Iris pigment epithelial cell (primary cell): ENCODE measurements at regions not wholly inside any gene's neighbourhood (a gene's known extent, or its start where the extent isn't known, plus 50 kb on each side); places are given as distances from the start of the nearest gene placed in this dataset.
"Not testable (repeated sequence)": the region's sequence is repeated elsewhere in the genome, so short reads cannot be mapped to it uniquely, and the experiment has no call there.

Experiments used
- DNase-seq: peaks from one replicate; pipeline ENCODE4 v3.0.0-alpha.2; 2011; ENCODE audit warnings: low read depth

DNA sequence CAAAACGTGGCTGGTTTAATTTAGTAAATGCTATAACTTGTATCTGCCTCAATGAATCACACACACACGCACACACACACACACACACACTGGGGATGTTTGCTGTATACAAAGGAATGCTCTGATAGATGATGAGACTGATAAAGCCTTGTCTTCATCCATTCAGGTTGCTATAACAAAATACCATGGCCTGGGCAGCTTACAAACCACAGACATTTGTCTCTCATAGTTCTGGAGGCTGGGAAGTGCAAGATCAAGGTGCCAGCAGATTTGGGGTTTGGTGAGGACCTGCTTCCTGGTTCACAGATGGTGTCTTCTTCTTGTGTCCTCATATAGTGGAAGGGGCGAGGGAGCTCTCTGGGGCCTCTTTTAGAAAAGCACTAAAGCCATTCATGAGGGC lies 149.5 kb upstream of the HDAC4 start:
- DNase-seq, result peak; percentile 7

GRCh38 chr2:239549711-239550255 lies 149.0 kb upstream of the HDAC4 start:
- DNase-seq, result no peak

GRCh38 chr2:239548965-239549595 lies 148.3 kb upstream of the HDAC4 start:
- DNase-seq, result no peak

- no peak for DNase-seq
These were observed 147.6 kb upstream of the HDAC4 start for GRCh38 chr2:239548451-239548871.

- not testable (repeated sequence) for DNase-seq
These were observed 146.3 kb upstream of the HDAC4 start for GRCh38 chr2:239547140-239547539.

DNA sequence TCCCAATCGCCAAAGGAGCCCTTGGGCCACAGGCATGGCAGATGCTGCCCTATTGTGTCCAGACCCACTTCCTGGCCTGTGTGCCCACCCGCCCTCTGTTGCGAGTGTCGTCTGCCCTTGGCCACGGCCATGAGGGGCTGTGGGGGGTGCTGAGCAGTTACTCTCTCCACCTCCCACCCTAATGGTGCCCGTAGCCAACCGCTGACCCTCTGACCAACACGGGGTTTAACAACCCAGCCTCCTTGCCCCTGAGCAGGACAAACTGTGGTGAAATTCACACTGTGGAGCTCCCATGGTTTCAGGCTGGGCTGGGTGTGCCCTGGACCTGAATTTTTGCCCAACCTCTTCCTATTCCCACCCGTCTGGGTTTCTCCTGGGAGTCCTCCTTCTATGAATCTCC lies 145.7 kb upstream of the HDAC4 start:
- no peak for DNase-seq

GRCh38 chr2:239545741-239546392 lies 145.0 kb upstream of the HDAC4 start:
- no peak for DNase-seq

DNA sequence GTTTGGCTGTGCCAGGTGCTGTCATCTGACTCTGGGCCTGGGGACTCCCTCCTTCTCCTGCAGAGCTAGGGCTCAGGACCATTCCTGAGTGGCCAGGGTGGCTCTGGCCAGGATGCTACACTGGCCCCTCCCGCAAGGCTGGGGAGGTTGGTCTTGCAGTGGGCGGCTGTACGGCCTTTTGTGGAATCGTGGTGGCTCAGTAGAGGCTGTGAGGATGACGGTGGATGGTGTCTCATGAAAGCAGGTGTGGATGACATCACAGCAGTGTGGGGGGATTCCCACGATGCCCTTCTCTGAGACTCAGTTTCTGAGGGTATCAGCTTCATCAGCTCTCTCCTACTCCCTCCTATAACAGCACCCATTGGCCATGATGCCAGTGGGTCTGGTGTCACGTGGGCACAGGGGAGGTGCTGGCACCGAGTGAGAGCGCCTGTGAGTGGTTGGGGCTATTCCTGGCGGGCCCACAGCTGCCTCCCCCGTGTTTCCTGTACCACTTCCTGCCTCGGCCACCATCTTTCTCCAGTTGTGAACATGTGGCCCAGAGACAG lies 144.2 kb upstream of the HDAC4 start:
- no peak for DNase-seq

DNA sequence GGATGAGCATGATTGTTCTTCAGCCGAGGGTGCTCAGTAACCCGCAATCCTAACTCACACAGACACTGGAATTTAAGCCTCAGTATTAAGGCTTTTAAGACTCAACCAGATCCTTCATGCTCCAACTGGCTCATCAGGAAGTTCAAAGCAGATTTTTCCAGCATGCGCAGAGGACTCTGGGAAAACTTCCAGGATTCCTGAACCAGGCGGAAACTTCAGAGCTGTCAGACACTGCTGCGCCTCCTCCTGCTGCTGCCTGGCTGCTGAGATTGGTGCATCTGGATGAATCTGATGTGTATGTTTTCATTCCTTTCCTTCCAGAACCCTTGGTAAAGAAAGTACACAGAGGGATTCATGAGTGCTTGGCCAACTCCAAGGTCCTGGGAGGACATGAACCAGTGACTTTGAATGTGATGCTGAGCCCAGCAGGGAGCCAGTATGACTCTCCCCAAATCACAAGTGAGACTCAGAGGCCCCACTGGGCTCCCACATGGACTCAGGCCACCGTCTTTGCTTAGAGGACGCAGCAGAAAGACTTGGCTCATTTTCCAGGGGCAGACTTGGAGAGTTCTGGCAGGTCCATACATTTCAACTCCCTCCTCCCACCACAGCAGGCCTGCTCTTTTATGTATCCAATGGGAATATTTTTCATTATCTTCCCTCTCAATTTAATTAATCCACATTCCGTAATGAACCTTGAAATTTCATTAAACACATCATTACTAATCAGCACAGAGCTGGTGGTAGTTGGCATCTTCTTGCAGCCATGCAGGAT lies 143.5 kb upstream of the HDAC4 start:
- DNase-seq, result peak; percentile 3

DNA sequence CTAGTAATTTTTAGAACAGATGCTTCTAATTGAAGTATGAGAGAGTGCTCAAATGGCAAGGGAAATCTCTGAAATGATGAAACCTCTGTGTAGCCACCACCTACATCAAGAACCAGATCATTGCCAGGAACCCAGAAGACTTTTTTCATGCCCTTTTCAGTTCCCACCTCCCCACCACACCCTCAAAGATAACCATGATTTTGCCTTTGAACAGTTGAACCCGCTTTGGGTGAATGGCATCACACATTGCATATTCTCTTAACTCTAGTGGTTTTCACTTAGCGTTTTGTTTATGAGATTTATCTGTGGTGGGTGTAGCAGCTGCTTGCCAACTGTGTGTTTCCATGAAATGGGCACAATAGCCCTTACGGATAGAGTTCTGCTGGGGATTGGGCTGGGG lies 142.9 kb upstream of the HDAC4 start:
- DNase-seq, result no peak

- DNase-seq, result no peak
These were observed 139.4 kb upstream of the HDAC4 start for GRCh38 chr2:239540174-239540573.

DNA sequence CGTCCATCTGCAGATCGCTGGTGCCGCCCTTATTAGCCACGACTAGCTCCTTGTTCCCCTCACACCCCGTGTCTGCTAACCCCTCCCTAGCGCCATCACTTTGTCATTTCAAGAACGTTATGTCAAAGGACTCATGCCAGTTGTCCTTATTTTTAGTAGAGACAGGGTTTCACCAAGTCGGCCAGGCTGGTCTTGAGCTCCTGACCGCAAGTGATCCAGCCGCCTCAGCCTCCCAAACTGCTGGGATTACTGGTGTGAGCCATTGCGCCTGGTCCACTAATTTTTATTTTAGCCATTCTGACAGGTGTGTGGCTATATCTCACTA lies 138.9 kb upstream of the HDAC4 start:
- no peak for DNase-seq

DNA sequence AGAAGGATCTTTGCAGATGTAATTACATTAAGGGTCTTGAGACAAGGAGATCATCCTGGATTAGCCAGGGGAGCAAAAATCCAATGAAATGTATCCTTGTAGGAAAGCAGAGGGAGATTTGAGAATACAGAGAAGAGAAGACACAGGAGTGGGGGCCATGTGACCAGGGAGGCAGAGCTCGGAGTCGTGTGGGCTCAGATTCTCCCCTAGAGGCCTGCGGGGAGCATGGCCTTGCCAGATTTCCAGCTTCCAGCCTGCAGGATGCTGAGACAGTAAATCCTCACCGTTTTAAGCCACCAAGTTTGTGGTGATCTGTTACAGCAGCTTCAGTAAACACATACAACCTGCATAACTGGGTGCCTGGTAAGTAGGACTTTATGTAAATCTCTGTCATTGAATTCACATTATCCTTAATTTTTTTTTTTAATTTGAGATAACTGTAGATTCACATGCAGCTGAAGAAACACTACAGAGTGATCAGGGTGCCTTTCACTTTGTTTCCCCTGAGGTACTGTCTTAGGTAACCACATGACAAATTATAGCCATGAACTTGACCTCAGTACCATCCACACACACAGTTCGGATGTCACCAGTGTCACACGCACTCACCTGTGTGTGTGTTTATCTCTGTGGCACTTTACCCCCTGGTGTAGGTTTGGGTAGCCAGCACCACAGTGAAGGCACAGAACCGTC lies 138.4 kb upstream of the HDAC4 start:
- DNase-seq, result no peak

DNA sequence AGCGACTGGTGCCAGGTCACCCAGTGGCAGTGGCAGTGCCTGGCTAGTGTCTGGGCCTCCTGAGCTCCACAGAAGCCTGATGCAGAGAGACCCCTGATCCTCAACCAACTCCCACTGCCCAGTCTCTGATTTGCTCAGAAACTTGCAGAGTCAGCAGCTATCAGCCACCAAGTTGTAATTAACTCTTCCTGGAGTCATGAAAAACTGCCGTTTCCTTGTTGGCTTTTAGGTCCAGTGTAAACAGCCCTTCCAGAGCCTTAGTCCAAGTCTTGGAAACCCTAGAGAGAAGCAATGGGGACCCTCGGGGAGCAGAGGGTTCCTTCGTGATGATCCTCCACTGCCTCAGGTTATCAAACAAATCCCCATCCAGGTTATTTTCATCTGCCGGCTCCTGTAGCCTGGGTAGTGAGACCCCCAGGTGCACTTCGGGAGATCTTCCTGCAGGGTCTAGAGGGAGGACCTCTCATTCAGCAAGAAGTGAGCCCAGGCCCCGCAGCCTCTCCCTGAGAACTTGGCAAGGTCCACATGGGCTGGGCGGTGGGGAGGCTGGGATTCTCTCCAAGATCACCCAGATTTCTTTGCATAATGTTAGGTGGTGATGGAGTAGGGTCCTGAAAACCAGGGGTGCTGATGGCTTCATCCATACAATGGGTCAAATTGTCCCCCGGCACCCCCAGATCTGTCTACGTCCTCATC lies 137.7 kb upstream of the HDAC4 start:
- no peak for DNase-seq

- DNase-seq, result no peak
These were observed 137.0 kb upstream of the HDAC4 start for GRCh38 chr2:239537633-239538356.

DNA sequence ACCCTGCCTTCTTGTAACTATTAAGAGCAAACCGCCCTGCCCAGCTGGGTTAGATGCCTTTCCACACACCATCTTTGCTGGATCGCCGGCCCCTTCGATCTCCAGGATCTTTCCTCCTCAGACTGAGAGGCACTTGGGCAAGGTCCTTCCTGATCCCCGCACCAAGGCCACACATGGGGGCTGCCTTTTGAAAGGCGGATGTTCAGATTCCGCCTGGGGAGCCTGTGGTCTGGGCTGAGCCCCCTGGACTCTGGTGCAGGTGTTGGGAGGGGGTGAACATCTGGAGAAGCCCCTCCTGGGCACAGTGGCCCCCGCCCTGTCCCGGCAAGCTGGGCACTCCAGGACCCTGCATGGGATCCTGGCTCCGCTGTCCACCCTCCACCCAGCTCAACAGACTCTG lies 135.4 kb upstream of the HDAC4 start:
- DNase-seq, result no peak

DNA sequence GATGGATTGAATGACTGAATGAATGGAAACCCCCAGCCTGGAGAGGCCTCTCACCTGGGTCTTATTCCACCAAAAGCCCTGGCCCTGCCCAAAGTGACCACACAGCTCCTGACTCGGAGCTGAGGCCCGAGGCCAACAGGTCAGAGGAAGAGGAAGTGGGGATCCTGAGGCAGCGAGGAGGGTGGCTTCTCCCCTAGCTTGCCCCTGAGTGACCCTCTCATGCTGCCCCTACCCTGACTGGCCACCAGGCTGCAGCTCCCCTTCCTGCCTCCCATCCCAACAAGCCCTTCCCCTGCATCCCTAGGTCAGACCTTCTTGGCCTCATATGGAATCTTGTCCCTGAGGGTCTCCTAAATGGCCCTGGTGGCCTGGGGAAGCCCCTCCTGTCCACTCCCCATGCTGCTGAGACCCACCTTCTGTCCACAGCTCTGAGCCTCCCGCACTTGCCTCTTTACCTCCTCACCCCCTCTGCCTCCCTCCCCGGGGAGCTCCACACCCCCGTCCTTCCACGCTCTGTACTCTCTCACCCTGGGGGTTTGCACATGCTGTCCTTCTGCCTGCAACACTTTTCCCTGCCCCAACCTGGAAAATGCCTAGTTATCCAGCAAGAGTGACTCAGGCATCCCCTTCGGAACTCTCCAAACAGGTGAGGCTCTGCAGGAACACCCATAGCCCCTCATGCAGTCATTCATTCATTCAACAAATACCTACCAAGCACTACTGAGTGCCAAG lies 134.8 kb upstream of the HDAC4 start:
- DNase-seq, result no peak

- no peak for DNase-seq
These were observed 134.0 kb upstream of the HDAC4 start for GRCh38 chr2:239534581-239535412.

GRCh38 chr2:239533569-239534316 lies 132.9 kb upstream of the HDAC4 start:
- peak; percentile 6 for DNase-seq
